ENCODE measurements at regions not wholly inside any gene's neighbourhood (a gene's known extent, or its start where the extent isn't known, plus 50 kb on each side); places are given as distances from the start of the nearest gene placed in this dataset.

GRCh38 chrX:21156632-21157031 lies 217.6 kb upstream of the CNKSR2 start:
- no peak overlapping the region for H3K4me3 ChIP-seq
- no peaks in the 10 kb centered on the region for H3K27me3 ChIP-seq
- no peaks in the 10 kb centered on the region for H3K36me3 ChIP-seq
- no peaks in the 10 kb centered on the region for H3K9me3 ChIP-seq
- H3K4me1 ChIP-seq = peaks cover 0 to 22% (median 0%) of the 10 kb centered on the region in 3 donors
- ATAC-seq = no peak
- TF ChIP-seq EP300 (IDR thresholded peaks at IDR 0.05) (no peak), CTCF (IDR thresholded peaks at IDR 0.05) (no peak), POLR2AphosphoS5 (IDR thresholded peaks at IDR 0.05) (no peak), POLR2A (IDR thresholded peaks at IDR 0.05) (no peak)
- WGBS, 2 donors (ENCODE audit: low coverage in 1 of 2) = 57% methylated on average over 1 of the region's 1 CpG; no CpG with 5 or more reads in 1 of the 2 donors
- H3K27ac ChIP-seq = no peak overlapping the region

DNA sequence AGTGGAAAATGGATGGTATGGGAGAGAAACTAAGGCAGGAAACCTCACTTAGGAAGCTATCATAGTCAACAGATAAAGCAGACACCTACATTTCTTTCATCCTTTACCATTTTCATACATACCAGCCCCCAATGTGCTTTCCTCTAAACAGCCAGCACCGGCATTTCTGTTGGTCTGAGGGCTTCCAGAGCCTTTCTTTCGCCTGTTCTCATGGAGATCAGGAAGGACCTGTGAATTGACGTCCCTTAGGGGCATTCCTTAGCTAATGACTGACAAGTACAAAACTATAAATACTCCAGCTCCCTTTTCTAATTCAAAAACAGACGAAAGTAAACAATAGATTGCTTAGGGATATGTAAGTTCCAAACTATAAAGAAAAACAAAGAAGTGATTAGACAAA lies 215.5 kb upstream of the CNKSR2 start:
- 45 to 46% methylated on average over 2 to 4 of the region's 4 CpGs for WGBS, 2 donors (ENCODE audit: low coverage in 1 of 2)
- ATAC-seq = no peak
- H3K27ac ChIP-seq = no peak overlapping the region

GRCh38 chrX:21166272-21166982 lies 207.8 kb upstream of the CNKSR2 start:
- 31 to 36% methylated on average over 4 of the region's 4 CpGs for WGBS, 2 donors (ENCODE audit: low coverage in 1 of 2)
- no peak for TF ChIP-seq POLR2AphosphoS5 (IDR thresholded peaks at IDR 0.05)
- TF ChIP-seq EP300 (IDR thresholded peaks at IDR 0.05) = no peak
- TF ChIP-seq CTCF (IDR thresholded peaks at IDR 0.05) = no peak
- TF ChIP-seq POLR2A (IDR thresholded peaks at IDR 0.05) = no peak

More for the DNA sequence above, 215.5 kb upstream of the CNKSR2 start:
- no peaks in the 10 kb centered on the region for H3K27me3 ChIP-seq
- H3K36me3 ChIP-seq = no peaks in the 10 kb centered on the region
- no peak for TF ChIP-seq EP300 (IDR thresholded peaks at IDR 0.05)
- peaks cover 0 to 6% (median 0%) of the 10 kb centered on the region in 3 donors for H3K4me1 ChIP-seq
- no peak overlapping the region for H3K4me3 ChIP-seq
- H3K9me3 ChIP-seq = no peaks in the 10 kb centered on the region

GRCh38 chrX:21167011-21167410 lies 207.2 kb upstream of the CNKSR2 start:
- H3K4me3 ChIP-seq = no peak overlapping the region
- H3K9me3 ChIP-seq = no peaks in the 10 kb centered on the region
- no peaks in the 10 kb centered on the region for H3K27me3 ChIP-seq
- H3K4me1 ChIP-seq = no peaks in the 10 kb centered on the region
- H3K36me3 ChIP-seq = no peaks in the 10 kb centered on the region
- WGBS, 2 donors (ENCODE audit: low coverage in 1 of 2) = 0 to 18% methylated on average over 2 of the region's 2 CpGs
- no peak for TF ChIP-seq POLR2AphosphoS5 (IDR thresholded peaks at IDR 0.05)
- no peak for TF ChIP-seq POLR2A (IDR thresholded peaks at IDR 0.05)
- no peak for TF ChIP-seq CTCF (IDR thresholded peaks at IDR 0.05)
- no peak for TF ChIP-seq EP300 (IDR thresholded peaks at IDR 0.05)
- H3K27ac ChIP-seq = no peak overlapping the region
- no peak for ATAC-seq

More at GRCh38 chrX:21166272-21166982, 207.8 kb upstream of the CNKSR2 start:
- Histone ChIP-seq H3K36me3 (no peaks in the 10 kb centered on the region), H3K4me1 (no peaks in the 10 kb centered on the region), H3K9me3 (no peaks in the 10 kb centered on the region), H3K27me3 (no peaks in the 10 kb centered on the region), H3K4me3 (no peak overlapping the region), H3K27ac (no peak overlapping the region)
- ATAC-seq = no peak

GRCh38 chrX:21167494-21167893 lies 206.7 kb upstream of the CNKSR2 start:
- no peaks in the 10 kb centered on the region for H3K9me3 ChIP-seq
- ATAC-seq = no peak
- H3K4me1 ChIP-seq = no peaks in the 10 kb centered on the region
- H3K27ac ChIP-seq = no peak overlapping the region
- no peaks in the 10 kb centered on the region for H3K27me3 ChIP-seq
- no peaks in the 10 kb centered on the region for H3K36me3 ChIP-seq
- WGBS, 2 donors (ENCODE audit: low coverage in 1 of 2) = 83 to 91% methylated on average over 1 of the region's 1 CpG
- no peak overlapping the region for H3K4me3 ChIP-seq
- TF ChIP-seq CTCF (IDR thresholded peaks at IDR 0.05) (no peak), POLR2AphosphoS5 (IDR thresholded peaks at IDR 0.05) (no peak), POLR2A (IDR thresholded peaks at IDR 0.05) (no peak)
